NCI-H2107 (cell line): ENCODE measurements at regions not wholly inside any gene's neighbourhood (a gene's known extent, or its start where the extent isn't known, plus 50 kb on each side); places are given as distances from the start of the nearest gene placed in this dataset.

Experiments
- DNase-seq: peaks from one replicate; lab custom pipeline; 2025; lab: John Stamatoyannopoulos, UW

- DNase-seq, result no peak
These were observed 112.0 kb upstream of the ZNF366 start for GRCh38 chr5:72619251-72619650.

GRCh38 chr5:72618708-72619107 is 111.5 kb upstream of the ZNF366 start:
- DNase-seq, result no peak

GRCh38 chr5:72615061-72615460 is 107.9 kb upstream of the ZNF366 start:
- no peak for DNase-seq

DNA sequence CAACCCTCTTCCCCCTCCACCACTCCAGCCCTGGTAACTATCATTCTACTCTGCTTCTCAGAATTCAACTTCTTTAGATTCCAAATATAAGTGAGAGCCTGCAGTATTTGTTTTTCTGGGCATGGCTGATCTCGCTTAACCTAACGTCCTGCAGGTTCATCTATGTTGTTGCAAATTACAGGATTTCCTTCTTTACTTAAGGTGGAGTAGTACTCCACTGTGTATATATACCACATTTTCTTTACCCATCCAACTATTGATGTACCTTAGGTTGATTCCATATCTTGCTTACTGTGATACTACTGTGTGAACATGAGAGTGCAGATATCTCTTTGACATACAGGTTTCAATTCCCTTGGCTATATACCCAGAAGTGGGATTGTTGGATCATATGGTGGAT is 106.3 kb upstream of the ZNF366 start:
- DNase-seq, result no peak

GRCh38 chr5:72612810-72613209 is 105.6 kb upstream of the ZNF366 start:
- DNase-seq, result no peak

DNA sequence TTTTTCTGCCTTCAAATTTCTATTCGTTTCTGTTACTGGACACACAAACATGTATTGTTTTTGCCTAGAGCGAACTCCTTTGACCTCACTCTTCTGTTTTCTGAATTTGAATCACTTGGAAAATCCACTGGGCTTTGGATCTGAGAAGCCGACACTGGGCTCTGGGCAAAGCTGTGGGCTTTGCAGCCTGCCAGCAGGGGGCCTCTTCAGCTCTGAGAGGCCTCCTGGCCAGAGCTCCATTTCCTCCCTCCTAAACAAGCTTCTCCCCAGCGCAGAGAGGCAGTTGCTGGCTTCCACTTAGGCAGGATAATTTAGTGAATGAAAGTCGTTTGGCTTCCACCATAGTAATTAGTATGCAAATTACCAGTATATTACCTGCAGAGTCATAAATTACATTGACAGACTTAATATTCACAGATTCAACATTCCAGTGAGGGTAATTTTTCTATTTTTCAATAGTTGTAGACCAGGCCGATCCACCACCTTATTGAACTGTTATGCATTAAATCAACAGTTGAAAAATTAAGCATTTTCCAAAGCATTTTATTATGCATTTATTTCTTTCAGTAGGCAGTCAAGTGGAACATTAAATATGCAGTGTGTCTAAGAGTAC is 104.0 kb upstream of the ZNF366 start:
- peak; percentile 50 for DNase-seq

GRCh38 chr5:72608926-72609325 is 101.7 kb upstream of the ZNF366 start:
- DNase-seq, result no peak

DNA sequence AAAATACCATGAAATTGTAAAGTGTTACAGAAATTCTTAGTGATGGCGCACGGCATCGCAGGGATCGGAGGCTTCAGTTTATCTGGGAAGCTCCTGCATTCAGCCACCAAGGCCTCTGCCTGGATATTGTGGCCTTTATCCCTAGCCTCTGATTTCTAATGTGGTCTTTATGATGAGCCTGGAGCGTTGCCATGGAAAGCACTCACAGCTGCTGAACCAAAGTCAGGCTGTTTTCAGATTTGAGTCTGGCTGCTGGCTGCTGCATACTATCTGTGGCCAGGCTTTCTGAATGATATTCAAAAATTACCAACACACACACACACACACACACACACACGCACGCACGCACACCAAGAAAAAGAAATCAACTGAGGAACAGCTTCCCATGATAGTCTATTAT is 101.1 kb upstream of the ZNF366 start:
- no peak for DNase-seq

DNA sequence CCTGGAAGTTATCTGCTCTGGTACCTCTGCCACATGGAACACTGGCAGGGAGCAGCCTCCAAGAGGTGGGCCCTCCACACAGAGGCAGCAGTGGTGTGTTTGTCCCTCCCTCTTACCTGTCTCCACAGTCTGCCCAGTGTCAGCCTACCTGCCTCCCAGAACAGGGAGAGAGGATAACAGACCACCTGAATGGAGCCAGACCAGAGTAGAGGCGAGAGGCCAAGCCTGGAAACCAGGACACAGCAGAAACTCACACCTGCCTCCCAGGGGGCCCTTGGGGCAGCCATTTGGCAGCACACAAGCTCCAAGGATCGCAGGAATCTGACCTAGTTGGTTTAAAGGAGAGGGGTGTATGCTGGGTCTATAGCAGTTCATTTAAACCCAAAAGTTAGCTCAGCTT is 100.2 kb upstream of the ZNF366 start:
- no peak for DNase-seq

DNA sequence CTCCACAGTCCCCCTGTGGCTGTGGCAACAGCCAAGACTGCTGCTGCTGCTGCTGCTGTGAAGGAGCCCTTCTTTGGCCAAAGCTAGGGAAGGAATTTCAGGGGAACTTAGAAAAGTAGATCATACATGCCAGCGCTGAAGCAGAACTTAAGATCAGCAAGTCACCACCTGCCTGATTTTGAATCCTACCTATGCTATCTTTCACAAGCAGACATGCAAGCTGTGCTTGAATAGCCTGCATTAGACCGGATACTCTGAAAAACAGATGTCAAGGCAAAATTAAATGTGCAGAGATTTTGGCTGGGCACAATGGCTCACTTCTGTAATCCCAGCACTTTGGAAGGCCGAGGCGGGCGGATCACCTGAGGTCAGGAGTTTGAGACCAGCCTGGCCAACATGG is 99.3 kb upstream of the ZNF366 start:
- DNase-seq, result no peak

DNA sequence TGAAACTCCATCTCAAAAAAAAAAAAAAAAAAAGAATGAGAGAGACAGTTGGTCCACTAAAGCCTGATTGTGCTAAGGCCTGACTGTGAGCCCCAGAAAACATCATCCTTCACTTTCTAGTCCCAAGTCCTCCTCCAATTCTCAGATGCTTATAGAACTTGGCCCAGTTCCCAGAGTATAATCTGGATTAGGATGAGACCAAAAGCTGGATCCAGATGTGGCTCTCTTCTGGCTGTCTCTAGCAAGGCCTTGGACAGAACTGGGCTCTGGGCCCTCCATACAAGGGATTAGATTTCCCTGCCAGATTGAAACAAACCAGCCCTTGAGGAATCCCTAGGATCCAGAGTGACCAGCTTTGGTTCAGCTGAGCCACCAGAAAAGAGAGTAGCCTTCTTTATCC is 98.4 kb upstream of the ZNF366 start:
- no peak for DNase-seq

DNA sequence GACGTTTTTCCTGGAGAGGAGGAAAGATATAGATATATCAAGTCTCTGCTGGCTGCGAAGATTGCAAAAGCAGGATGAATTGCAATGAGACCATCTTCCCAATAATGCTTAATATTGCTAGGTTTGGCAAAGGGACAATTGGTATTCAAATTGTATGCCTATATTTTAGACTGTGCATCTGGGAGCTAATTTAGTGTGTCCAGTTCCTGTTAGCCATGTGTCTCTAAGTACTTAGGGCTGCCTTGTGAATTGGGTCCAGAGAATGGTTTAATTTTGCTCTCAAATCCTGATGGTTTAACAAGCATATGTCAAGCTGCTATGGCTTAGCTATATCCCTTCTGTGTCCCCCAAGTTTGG is 97.6 kb upstream of the ZNF366 start:
- DNase-seq, result no peak

GRCh38 chr5:72604111-72604797 is 97.0 kb upstream of the ZNF366 start:
- no peak for DNase-seq

- no peak for DNase-seq
These were observed 95.8 kb upstream of the ZNF366 start for GRCh38 chr5:72602696-72603685.

DNA sequence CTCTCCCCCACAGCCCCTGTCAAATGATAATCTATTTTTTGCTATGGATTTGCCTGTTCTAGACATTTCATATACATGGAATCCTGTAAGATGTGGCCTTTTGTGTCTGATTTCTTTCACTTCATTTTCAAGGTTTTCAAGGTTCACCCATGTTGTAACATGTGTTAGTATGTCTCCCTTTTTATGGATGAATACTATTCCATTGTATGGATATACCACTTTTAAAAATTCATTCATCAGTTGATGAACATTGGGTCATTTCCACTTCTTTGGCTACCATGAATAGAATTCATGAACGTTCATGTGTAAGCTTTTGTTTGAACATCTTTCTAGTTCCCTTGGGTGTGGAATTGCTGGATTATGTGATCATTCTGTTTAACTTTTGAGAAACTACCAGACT is 94.7 kb upstream of the ZNF366 start:
- no peak for DNase-seq

DNA sequence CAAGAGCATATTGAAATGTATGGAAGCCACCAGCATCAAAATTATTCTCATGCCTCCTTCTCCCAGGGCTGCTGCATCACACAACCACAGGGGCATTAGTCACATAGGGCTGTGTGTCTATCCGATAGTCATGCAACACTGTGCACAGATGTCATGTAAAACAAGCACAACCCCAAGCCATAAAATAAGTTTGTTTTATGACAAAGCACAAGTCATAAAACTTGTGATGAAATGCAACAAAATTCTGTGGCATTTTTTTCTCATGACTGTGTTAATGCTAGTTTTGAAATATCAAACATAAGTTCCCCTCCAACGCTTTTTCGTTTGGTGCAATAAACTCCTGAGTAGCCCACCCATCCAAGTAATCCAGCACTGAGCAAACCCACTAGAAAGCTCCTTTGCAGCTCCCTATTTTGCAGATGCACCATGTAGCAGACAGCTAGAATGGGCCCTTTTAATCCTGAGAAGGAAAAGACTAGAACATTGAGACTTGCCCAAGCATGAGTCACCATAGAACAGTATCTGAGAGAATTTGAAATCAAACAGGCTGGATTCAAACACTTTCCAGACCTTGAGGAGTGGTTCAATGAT is 93.3 kb upstream of the ZNF366 start:
- DNase-seq, result no peak

GRCh38 chr5:72599519-72600370 is 92.5 kb upstream of the ZNF366 start:
- DNase-seq, result no peak

DNA sequence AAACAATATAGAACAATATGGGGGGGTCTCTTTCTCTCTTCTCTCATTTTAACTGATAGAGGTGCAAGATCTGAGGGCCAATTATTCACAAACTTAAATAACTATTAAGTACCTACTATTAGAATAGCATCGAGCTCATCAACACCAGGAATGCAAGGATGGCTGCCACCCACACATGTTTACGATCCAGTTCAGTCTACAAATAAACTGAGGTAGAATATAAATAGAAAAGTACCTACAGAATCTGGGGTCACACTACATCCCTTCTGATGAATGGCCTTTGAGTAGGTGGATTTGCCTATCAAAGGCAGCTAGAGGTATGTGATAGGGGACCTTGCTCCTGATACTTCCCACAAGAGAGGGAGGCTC is 91.8 kb upstream of the ZNF366 start:
- no peak for DNase-seq

DNA sequence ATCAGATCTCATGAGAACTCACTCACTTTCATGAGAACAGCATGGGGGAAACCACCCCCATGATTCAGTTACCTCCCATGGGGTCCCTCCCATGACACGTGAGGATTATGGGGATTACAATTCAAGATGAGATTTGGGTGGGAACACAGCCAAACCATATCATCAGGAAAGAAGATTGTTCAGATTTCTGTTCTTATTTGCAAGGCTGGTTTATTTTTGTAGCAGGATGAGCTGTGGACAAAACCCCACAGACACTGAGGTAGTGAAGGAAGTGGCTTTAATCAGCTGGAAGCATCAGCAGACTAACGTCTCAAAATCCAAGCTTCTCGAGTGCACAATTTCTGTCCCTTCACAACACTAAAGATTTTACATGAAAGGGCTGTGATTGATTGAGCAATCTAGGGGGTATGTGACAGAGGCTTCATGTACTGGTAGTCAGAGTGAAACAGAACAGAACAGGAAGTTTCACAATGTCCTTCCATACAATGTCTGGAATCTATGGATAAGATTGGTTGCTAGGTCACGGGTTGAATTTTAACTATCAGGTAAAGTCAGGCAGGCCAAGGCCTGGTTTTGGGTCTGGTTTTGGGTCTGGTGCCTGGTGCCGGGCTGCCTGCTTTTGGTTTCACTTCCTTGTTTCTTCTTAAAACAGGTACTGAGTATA is 91.3 kb upstream of the ZNF366 start:
- no peak for DNase-seq

GRCh38 chr5:72597456-72597948 is 90.3 kb upstream of the ZNF366 start:
- DNase-seq, result no peak

- no peak for DNase-seq
These were observed 89.7 kb upstream of the ZNF366 start for GRCh38 chr5:72596956-72597355.
